ENCODE measurements at regions not wholly inside any gene's neighbourhood (a gene's known extent, or its start where the extent isn't known, plus 50 kb on each side); places are given as distances from the start of the nearest gene placed in this dataset.

- no peak for TF ChIP-seq PATZ1 (tag by site-specific recombination; IDR thresholded peaks at IDR 0.05)
- no peak for TF ChIP-seq BCL6B (tag by site-specific recombination; IDR thresholded peaks at IDR 0.05)
- TF ChIP-seq ZBTB8A (tag by site-specific recombination; IDR thresholded peaks at IDR 0.05): no peak
- TF ChIP-seq ZSCAN4 (tag by site-specific recombination; IDR thresholded peaks at IDR 0.05): no peak
- TF ChIP-seq ZNF175 (tag by site-specific recombination; IDR thresholded peaks at IDR 0.05): no peak
- no peak for TF ChIP-seq ZNF23 (tag by site-specific recombination; IDR thresholded peaks at IDR 0.05; ENCODE audit: borderline replicate concordance)
- TF ChIP-seq ZSCAN18 (tag by site-specific recombination; IDR thresholded peaks at IDR 0.05): no peak
- no peak for TF ChIP-seq ZNF792 (tag by site-specific recombination; IDR thresholded peaks at IDR 0.05)
- no peak for TF ChIP-seq ZNF747 (tag by site-specific recombination; IDR thresholded peaks at IDR 0.05)
- TF ChIP-seq ZBTB49 (tag by site-specific recombination; IDR thresholded peaks at IDR 0.05; ENCODE audit: low read depth): no peak
Observed at GRCh38 chr6:50986319-50986718, 167.6 kb downstream of the TFAP2B start (continued).

GRCh38 chr6:50989123-50989522, 170.5 kb downstream of the TFAP2B start:
- Histone ChIP-seq H3K27ac (ENCODE audit: extremely low read depth, low read depth, low read length) (no peak overlapping the region), H3K36me3 (ENCODE audit: control insufficient read depth in 2 of 2, insufficient read depth in 1 of 2, low read length in 2 of 2) (no peaks in the 10 kb centered on the region), H3K4me3 (ENCODE audit: low read depth, low read length) (no peak overlapping the region), H3K9me3 (ENCODE audit: control insufficient read depth, insufficient read depth, low read depth, low read length) (no peaks in the 10 kb centered on the region), H3K4me1 (ENCODE audit: control insufficient read depth, insufficient read depth, low read length) (no peaks in the 10 kb centered on the region)
- ChIA-PET CTCF (interaction anchor here (0.6 kb wide), 1 partner anchor 20 kb away, joined by 3 read pairs; no protein-coding TSS in a partner anchor), POLR2A (no interaction called here)
- TF ChIP-seq ZNF501 (tag by site-specific recombination; IDR thresholded peaks at IDR 0.05) (no peak), HIC1 (tag by site-specific recombination; IDR thresholded peaks at IDR 0.05) (no peak), ZBTB8A (tag by site-specific recombination; IDR thresholded peaks at IDR 0.05) (no peak), ZNF350 (tag by site-specific recombination; IDR thresholded peaks at IDR 0.05) (no peak), ZNF426 (tag by site-specific recombination; IDR thresholded peaks at IDR 0.05) (no peak), HOXC10 (CRISPR knock-in tag; IDR thresholded peaks at IDR 0.05) (no peak), ZSCAN5A (tag by site-specific recombination; IDR thresholded peaks at IDR 0.05) (no peak), REPIN1 (tag by site-specific recombination; IDR thresholded peaks at IDR 0.05; ENCODE audit: low read depth) (no peak), ZBTB21 (tag by site-specific recombination; IDR thresholded peaks at IDR 0.05) (no peak), ZNF623 (tag by site-specific recombination; IDR thresholded peaks at IDR 0.05) (no peak), AEBP2 (tag by site-specific recombination; IDR thresholded peaks at IDR 0.05; ENCODE audit: borderline replicate concordance) (no peak), ZNF223 (tag by site-specific recombination; IDR thresholded peaks at IDR 0.05) (no peak), YY2 (tag by site-specific recombination; IDR thresholded peaks at IDR 0.05) (no peak), ZNF404 (tag by site-specific recombination; IDR thresholded peaks at IDR 0.05) (no peak), ZNF792 (tag by site-specific recombination; IDR thresholded peaks at IDR 0.05) (no peak), ZNF701 (tag by site-specific recombination; IDR thresholded peaks at IDR 0.05) (no peak)

Measured in HEK293 (cell line).